GM21423 (cell line): ENCODE measurements at regions not wholly inside any gene's neighbourhood (a gene's known extent, or its start where the extent isn't known, plus 50 kb on each side); places are given as distances from the start of the nearest gene placed in this dataset.

Experiments used
- ATAC-seq: cut with Tn5 transposase; IDR thresholded peaks from one replicate; pipeline ENCODE4 v1.9.1; 2021; ENCODE audit warnings: mild to moderate bottlenecking, moderate library complexity; ENCODE audit not compliant: unreplicated experiment

- no peak for ATAC-seq
These were observed 410.0 kb upstream of the SOX9 start for GRCh38 chr17:71710816-71711215.

- no peak for ATAC-seq
These were observed 407.0 kb upstream of the SOX9 start for GRCh38 chr17:71713846-71714245.

GRCh38 chr17:71724339-71724738 lies 396.5 kb upstream of the SOX9 start:
- no peak for ATAC-seq

- no peak for ATAC-seq
These were observed 395.0 kb upstream of the SOX9 start for GRCh38 chr17:71725811-71726210.

GRCh38 chr17:71726341-71726740 lies 394.5 kb upstream of the SOX9 start:
- no peak for ATAC-seq

GRCh38 chr17:71727292-71727691 lies 393.5 kb upstream of the SOX9 start:
- no peak for ATAC-seq

GRCh38 chr17:71727723-71728122 lies 393.1 kb upstream of the SOX9 start:
- ATAC-seq = no peak

GRCh38 chr17:71730871-71731270 lies 389.9 kb upstream of the SOX9 start:
- no peak for ATAC-seq

- no peak for ATAC-seq
These were observed 384.9 kb upstream of the SOX9 start for GRCh38 chr17:71735893-71736292.

- ATAC-seq = no peak
These were observed 380.0 kb upstream of the SOX9 start for GRCh38 chr17:71740866-71741265.

- ATAC-seq = no peak
These were observed 379.0 kb upstream of the SOX9 start for GRCh38 chr17:71741836-71742235.

GRCh38 chr17:71748872-71749271 lies 371.9 kb upstream of the SOX9 start:
- no peak for ATAC-seq

GRCh38 chr17:71753070-71753469 lies 367.8 kb upstream of the SOX9 start:
- ATAC-seq = no peak

GRCh38 chr17:71757156-71757555 lies 363.7 kb upstream of the SOX9 start:
- no peak for ATAC-seq

GRCh38 chr17:71757956-71758355 lies 362.9 kb upstream of the SOX9 start:
- no peak for ATAC-seq

GRCh38 chr17:71759422-71760060 lies 361.3 kb upstream of the SOX9 start:
- no peak for ATAC-seq

GRCh38 chr17:71760062-71760720 lies 360.6 kb upstream of the SOX9 start:
- no peak for ATAC-seq

- ATAC-seq = no peak
These were observed 358.3 kb upstream of the SOX9 start for GRCh38 chr17:71762526-71762925.

GRCh38 chr17:71764505-71764904 lies 356.3 kb upstream of the SOX9 start:
- ATAC-seq = no peak

GRCh38 chr17:71765437-71765836 lies 355.4 kb upstream of the SOX9 start:
- no peak for ATAC-seq

- no peak for ATAC-seq
These were observed 351.0 kb upstream of the SOX9 start for GRCh38 chr17:71769850-71770249.

- ATAC-seq = no peak
These were observed 343.7 kb upstream of the SOX9 start for GRCh38 chr17:71777048-71777640.
